Fibroblast of skin of left quadriceps (primary cell): ENCODE measurements at regions not wholly inside any gene's neighbourhood (a gene's known extent, or its start where the extent isn't known, plus 50 kb on each side); places are given as distances from the start of the nearest gene placed in this dataset.

Source experiments
- DNase-seq, 2 experiments: peaks; one replicate each; pipeline ENCODE4 v3.0.0-alpha.2; 2013; ENCODE audit warnings: low read depth in 2 of 2

DNA sequence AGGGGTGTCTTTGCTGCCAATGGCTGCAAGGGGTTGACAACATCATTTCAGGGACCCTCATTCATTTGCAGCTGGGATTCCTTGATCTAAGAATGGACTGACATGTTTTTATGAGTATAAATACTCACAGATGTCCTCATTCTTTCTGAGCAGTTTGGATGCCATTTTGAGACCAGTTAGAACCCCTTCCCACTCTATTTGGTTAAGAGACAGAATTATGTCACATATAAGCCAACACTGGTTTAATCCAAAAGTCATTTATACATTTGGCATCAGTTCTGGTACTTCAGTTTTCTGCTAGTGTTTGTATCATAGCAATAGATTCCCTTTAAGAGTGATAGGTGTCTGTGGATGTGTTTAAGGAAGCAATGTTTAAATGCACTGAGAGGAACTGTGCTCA lies 248.8 kb downstream of the SAMD5 start:
- DNase-seq = no peak

DNA sequence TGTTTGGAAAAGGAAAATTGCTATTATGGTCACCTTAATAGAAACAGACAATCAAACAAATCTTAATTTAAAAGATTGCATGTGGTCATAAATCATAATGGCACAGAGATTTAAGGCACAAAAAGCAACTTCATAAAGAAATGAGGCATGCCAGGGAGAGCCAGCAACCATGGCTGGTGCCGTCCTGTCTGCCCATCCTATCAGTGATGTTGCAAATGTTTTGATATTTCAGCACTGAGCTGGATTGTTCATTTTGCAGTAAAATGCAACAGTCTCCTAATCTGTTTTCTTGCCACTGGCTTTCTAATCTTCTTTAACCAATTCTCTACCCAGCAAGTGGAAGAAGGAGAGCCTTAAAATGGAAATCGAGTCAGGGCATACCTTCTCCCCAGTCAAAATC lies 249.8 kb downstream of the SAMD5 start:
- DNase-seq = no peak

GRCh38 chr6:147759093-147759492 lies 250.6 kb downstream of the SAMD5 start:
- DNase-seq = no peak

DNA sequence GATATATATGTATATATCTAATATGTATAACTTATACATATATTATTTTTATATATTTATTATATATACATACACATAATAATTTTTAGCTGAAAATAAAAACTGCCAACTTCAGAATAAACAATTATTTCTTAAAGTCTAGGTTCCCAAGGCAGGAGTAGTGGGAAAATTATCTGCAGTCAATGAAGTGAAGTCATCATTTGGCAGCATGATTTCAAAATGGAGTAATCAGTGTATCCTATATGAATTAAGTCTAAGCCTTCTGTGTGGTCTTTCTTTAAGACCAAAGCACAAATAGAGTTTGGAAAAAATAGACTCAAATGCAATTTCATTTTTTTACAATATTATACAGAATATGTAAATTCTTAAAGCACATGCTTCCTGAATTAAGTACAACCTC lies 251.0 kb downstream of the SAMD5 start:
- no peak for DNase-seq

DNA sequence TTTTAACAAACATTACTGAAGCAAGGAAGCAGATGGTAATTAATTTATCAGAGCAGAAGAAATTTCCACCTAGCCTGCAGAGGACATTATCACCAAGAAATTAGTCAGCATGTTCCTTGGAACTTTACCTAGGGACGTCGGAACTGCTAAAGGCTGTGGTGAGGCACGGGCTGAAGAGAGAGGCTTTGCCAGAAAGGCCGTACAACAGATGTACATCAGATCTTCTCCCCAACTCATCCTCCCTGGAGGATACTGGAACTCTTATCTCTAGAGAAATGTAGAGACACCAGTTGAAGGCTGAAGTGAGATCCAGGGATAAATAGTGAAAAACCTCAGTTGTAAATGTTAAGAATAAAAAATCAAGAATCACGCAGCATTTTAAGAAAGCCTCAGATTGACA lies 257.1 kb downstream of the SAMD5 start:
- no peak for DNase-seq

DNA sequence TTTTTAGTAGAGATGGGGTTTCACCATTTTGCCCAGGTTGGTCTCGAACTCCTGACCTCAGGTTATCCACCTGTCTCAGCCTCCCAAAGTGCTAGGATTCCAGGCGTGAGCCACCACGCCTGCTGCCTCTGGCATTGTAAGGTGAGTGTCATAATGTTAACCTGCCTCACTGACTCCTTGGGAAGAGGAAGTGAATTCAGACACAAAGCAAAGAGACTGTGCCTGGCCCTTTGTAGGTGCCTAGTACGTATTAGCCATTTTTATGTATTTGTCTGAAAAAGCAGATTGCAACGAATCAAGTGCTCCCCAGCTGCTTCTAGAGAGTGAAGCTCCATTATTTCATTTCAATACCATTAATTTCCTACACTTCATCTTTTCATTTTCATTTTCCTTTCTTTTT lies 260.5 kb downstream of the SAMD5 start:
- DNase-seq = no peak

GRCh38 chr6:147769496-147770087 lies 261.1 kb downstream of the SAMD5 start:
- no peak for DNase-seq

DNA sequence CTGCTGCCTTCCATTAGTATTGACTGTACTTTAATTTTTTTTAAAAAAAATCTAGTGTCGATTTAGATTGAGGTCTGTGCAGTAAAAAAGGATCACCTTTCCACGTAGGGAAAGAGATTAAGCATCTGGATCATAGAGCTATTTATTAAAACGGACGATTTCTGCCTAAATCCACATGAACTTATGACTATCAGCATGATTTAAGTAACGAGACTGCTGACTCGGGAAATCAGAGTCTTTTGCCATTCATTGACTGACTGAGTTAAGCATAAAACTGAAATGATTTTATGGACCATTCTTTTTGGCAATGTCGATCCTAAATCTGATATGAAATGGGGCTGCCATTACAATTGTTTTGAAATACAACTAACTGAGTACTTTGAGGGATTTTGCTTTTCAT lies 261.7 kb downstream of the SAMD5 start:
- no peak for DNase-seq

- no peak for DNase-seq
Observed at GRCh38 chr6:147772724-147773123, 264.2 kb downstream of the SAMD5 start.

DNA sequence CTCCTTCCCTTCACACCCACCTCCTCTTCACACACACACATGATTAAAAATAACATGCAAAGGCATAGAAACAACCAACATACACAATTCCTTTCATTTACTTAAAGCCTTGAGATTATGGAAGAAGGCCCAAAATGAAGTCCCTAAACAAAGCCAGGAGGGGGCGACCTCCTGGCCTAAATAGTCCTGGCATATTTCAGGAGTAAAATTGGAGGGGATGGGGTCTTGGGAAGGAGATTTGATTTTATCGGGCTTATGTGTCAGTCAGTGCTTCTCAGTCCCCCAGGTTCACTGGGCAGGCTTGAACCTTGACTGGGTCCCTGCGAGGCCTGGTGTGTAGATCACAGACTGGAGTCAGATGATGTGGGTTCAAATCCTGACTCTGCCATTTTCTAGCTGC lies 266.4 kb downstream of the SAMD5 start:
- no peak for DNase-seq

- DNase-seq = no peak
Observed at GRCh38 chr6:147776631-147777213, 268.2 kb downstream of the SAMD5 start.

DNA sequence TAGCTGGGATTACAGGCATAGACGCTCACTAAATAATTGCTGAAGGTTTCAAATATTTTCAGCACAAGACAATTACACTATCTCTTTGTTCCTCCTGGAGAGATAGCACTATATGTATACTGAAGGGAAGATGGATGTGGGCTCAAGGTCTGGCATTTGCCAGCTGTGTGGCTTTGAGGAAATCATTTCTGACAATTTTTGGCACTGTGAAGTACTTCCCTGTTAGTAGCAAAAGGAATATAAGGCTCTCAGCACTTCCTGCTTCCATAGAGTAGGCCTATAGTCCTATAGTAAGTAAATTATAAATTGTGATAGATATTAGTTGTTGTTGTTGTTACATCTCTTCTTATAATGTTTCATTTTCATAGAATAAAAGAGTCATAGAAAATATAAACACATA lies 271.1 kb downstream of the SAMD5 start:
- no peak for DNase-seq

- DNase-seq = peak; percentile 41 to 44
Observed at GRCh38 chr6:147782302-147782701, 273.8 kb downstream of the SAMD5 start.

DNA sequence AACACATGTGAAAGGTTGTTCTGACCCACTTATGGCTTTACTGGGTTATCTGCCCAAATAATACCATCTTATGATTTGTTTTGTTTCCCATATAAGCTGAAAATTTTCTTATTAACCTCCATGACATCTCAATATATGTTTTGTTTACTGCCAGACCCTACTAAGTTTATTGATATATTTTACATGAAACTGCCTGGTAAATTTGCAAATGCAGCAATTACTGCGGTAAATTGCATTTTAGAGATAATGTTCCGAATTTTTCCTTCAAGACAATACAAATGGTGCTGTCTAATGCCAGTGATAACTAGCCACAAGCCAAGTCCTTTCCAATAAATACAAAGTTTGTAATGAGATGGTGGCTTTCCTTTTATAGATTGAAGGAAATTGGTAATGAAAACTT lies 275.9 kb downstream of the SAMD5 start:
- DNase-seq = no peak

GRCh38 chr6:147787417-147787816 lies 278.9 kb downstream of the SAMD5 start:
- no peak for DNase-seq

DNA sequence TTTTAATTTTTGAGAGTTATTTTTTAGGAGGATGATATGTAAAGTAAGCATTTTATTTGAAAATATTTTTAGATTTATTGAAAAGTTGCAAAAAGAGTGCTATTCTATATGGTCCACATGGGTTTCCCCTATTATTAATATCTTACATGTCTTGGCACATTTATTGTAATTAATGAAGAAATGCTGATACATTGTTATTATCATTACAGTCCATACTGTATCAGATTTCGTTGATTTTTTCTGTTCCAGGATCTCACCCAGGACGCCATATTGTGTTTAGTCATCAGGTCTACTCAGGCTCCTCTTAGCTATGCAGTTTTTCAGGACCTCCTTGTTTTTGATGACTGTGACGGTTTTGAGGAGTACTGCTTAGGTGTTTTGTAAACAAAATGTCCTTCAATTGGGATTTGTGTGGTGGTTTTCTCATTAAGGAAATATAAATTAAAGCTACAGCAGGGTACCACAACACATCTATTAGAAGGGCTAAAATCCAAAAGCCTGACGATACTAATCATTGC lies 281.0 kb downstream of the SAMD5 start:
- DNase-seq = no peak

- DNase-seq = no peak
Observed at GRCh38 chr6:147793871-147794643, 285.6 kb downstream of the SAMD5 start.

DNA sequence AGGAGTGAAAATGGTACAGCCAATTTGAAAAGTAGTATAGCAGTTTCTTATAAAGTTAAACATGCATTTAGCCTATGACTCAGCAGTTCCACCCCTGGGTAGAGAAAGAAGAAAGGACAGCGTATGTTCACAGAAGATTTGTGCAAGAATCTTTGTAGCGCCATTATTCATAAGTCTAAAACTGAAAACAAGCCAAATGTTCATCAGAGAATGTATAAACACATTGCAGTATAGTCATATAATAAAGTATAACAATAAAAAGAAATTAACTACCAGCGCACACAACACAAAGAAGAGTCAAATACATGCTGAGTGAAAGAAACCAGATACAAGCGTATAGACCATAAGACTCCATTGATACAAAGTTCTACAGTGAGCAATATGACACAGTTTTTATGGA lies 294.0 kb downstream of the SAMD5 start:
- DNase-seq = peak in 1 of 2 experiments; percentile 11

- no peak for DNase-seq
Observed at GRCh38 chr6:147805155-147805554, 296.7 kb downstream of the SAMD5 start.

DNA sequence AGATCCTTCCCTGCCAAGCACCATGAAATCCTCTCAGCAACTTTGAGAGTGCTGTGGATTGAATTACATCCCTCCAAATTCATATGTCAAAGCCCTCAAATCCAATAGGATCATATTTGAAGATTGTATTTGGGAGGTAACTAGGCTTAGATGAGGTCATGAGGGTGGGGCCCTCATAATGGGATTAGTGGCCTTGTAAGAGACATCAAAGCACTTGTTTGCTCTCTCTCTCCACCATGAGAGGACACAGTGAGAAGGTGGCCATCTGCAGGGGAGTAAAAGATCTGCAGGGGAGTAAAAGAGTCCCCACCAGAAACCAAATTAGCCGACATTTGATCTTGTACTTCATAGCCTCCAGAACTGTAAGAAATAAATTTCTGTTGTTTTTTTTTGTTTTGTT lies 298.2 kb downstream of the SAMD5 start:
- no peak for DNase-seq

DNA sequence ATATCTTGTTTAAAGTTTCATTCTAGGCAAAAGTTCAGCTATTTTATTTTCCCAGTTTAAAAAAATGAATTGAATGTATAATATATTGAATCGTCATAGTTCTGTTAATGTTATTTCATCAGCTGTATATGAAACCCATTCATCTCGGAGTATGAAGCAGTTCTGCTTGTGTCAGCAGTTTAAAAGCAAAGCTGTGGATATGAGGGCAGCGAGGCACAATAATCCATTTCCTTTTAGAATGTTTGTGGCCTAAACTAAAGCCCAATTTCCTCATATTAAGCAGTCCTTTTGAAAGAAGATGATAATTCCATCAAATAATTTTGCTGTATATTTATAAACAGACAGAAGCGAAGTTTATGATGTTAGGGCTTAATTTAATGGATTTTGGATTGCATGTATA lies 300.1 kb downstream of the SAMD5 start:
- no peak for DNase-seq

DNA sequence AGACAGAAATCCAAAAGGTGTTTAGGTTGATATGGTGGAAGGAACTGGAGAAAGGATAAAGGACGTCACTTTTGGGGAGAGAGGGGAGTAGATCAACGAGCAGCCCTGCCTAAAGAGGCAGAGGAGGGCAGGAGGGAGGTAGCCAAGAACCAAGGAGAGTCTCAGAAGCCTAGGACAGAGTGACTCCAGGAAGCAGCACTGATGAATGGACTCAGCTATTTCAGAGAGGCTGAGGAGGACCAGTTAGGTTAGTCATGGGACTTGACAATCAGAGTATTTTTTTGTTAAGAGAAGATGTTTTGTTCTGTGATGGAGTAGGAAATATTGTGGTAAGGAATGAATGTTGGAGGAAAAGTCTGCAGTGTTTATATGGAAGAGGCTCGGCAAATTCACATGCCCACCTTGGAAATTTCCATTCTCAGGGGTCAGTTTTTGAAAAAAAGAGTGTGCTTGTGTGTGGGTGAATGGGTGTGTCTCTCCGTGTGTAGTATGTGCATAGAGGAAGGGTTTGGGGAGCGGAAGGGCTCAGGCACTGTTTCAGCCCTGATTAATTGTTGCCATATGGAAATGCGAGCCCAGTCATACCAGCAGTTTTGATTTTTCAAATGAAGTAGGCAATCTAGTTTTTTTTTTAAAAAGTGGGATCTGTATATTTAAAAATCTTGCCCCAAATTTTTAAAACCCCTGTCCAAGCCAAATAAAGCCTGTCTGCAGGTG lies 303.6 kb downstream of the SAMD5 start:
- no peak for DNase-seq
